ENCODE measurements at regions not wholly inside any gene's neighbourhood (a gene's known extent, or its start where the extent isn't known, plus 50 kb on each side); places are given as distances from the start of the nearest gene placed in this dataset.

- Histone ChIP-seq H3K9me3 (ENCODE audit: control insufficient read depth in 4 of 4, low read length in 3 of 4) (no peaks in the 10 kb centered on the region), H3K27me3 (ENCODE audit: control insufficient read depth in 4 of 4, insufficient read depth in 4 of 4, low read length in 3 of 4) (no peaks in the 10 kb centered on the region), H3K36me3 (ENCODE audit: control insufficient read depth in 4 of 4, insufficient read depth in 3 of 4, low read depth in 1 of 4, low read length in 3 of 4) (no peaks in the 10 kb centered on the region), H3K4me3 (ENCODE audit: low read depth in 1 of 3, low read length in 3 of 3) (no peak overlapping the region), H3K4me1 (ENCODE audit: control insufficient read depth in 4 of 4, insufficient read depth in 4 of 4, low read length in 3 of 4) (no peaks in the 10 kb centered on the region), H3K9ac (ENCODE audit: low read depth in 1 of 2, low read length in 2 of 2) (no peak overlapping the region), H3K27ac (ENCODE audit: low read depth in 1 of 2, low read length in 2 of 2) (no peak overlapping the region)
- TF ChIP-seq ZBTB33 (IDR thresholded peaks at IDR 0.05) (no peak), RAD21 (IDR thresholded peaks at IDR 0.05) (no peak), TAF1 (conservative IDR thresholded peaks at IDR 0.05) (no peak), NR2F2 (IDR thresholded peaks at IDR 0.05) (no peak), HNF4G (IDR thresholded peaks at IDR 0.05) (no peak), REST (IDR thresholded peaks at IDR 0.05) (no peak), FOXA2 (IDR thresholded peaks at IDR 0.05) (no peak), CTCF (IDR thresholded peaks at IDR 0.05; ENCODE audit: low read depth, low read length, missing input control) (no peak), JUND (IDR thresholded peaks at IDR 0.05) (no peak), HNF4A (conservative IDR thresholded peaks at IDR 0.05) (no peak), YY1 (IDR thresholded peaks at IDR 0.05) (no peak)
- DNase-seq (ENCODE audit: low spot score): no peak
- 94% methylated on average over 9 of the region's 9 CpGs for WGBS
Measured at GRCh38 chr10:10774416-10774815, 243.3 kb upstream of the CELF2 start.

- Histone ChIP-seq H3K36me3 (ENCODE audit: control insufficient read depth in 4 of 4, insufficient read depth in 3 of 4, low read depth in 1 of 4, low read length in 3 of 4) (no peaks in the 10 kb centered on the region), H3K4me3 (ENCODE audit: low read depth in 1 of 3, low read length in 3 of 3) (no peak overlapping the region), H3K27ac (ENCODE audit: low read depth in 1 of 2, low read length in 2 of 2) (no peak overlapping the region), H3K4me1 (ENCODE audit: control insufficient read depth in 4 of 4, insufficient read depth in 4 of 4, low read length in 3 of 4) (no peaks in the 10 kb centered on the region), H3K9me3 (ENCODE audit: control insufficient read depth in 4 of 4, low read length in 3 of 4) (no peaks in the 10 kb centered on the region), H3K27me3 (ENCODE audit: control insufficient read depth in 4 of 4, insufficient read depth in 4 of 4, low read length in 3 of 4) (no peaks in the 10 kb centered on the region), H3K9ac (ENCODE audit: low read depth in 1 of 2, low read length in 2 of 2) (no peak overlapping the region)
- WGBS: 86% methylated on average over 9 of the region's 9 CpGs
- no peak for DNase-seq (ENCODE audit: low spot score)
- TF ChIP-seq FOXA2 (IDR thresholded peaks at IDR 0.05): no peak
- TF ChIP-seq ATF3 (IDR thresholded peaks at IDR 0.05): no peak
- TF ChIP-seq CTCF (IDR thresholded peaks at IDR 0.05; ENCODE audit: low read depth, low read length, missing input control): no peak
- no peak for TF ChIP-seq REST (IDR thresholded peaks at IDR 0.05)
- TF ChIP-seq SP1 (IDR thresholded peaks at IDR 0.05): no peak
- no peak for TF ChIP-seq NR2F2 (IDR thresholded peaks at IDR 0.05)
- no peak for TF ChIP-seq HNF4G (IDR thresholded peaks at IDR 0.05)
- no peak for TF ChIP-seq YY1 (IDR thresholded peaks at IDR 0.05)
- TF ChIP-seq FOXA1 (IDR thresholded peaks at IDR 0.05): no peak
- TF ChIP-seq JUND (IDR thresholded peaks at IDR 0.05): no peak
- no peak for TF ChIP-seq MAX (IDR thresholded peaks at IDR 0.05)
- TF ChIP-seq ZBTB33 (IDR thresholded peaks at IDR 0.05): no peak
- no peak for TF ChIP-seq RXRA (IDR thresholded peaks at IDR 0.05)
Measured at GRCh38 chr10:10776363-10776762, 241.3 kb upstream of the CELF2 start.
